ENCODE measurements at regions not wholly inside any gene's neighbourhood (a gene's known extent, or its start where the extent isn't known, plus 50 kb on each side); places are given as distances from the start of the nearest gene placed in this dataset.

GRCh38 chr2:157024129-157024528 is 233.4 kb upstream of the GALNT5 start:
- Histone ChIP-seq H3K9ac (ENCODE audit: low read length) (no peak overlapping the region), H3K27ac (ENCODE audit: low read length in 2 of 2) (no peak overlapping the region), H3K79me2 (ENCODE audit: control insufficient read depth, insufficient read depth, low read length) (no peaks in the 10 kb centered on the region), H4K20me1 (ENCODE audit: control insufficient read depth, insufficient read depth, low read length, poor library complexity, severe bottlenecking) (no peaks in the 10 kb centered on the region), H3K27me3 (replicated peaks in 1 of 4; ENCODE audit: control extremely low read depth in 1 of 4, control insufficient read depth in 3 of 4, insufficient read depth in 4 of 4, low read length in 3 of 4) (no peaks in the 10 kb centered on the region), H2AFZ (ENCODE audit: insufficient read depth, low read depth, low read length, poor library complexity, severe bottlenecking) (no peak overlapping the region), H3K4me3 (ENCODE audit: control extremely low read depth in 1 of 5, extremely low read depth in 1 of 5, insufficient read depth in 1 of 5, low read depth in 2 of 5, low read length in 4 of 5) (no peak overlapping the region), H3K36me3 (replicated peaks in 1 of 2; ENCODE audit: control extremely low read depth in 1 of 2, control insufficient read depth in 1 of 2, extremely low read depth in 1 of 2, insufficient read depth in 2 of 2, low read length in 1 of 2) (no peaks in the 10 kb centered on the region), H3K4me2 (replicated peaks; ENCODE audit: low read depth, low read length, poor library complexity, severe bottlenecking) (no peak overlapping the region), H3K9me3 (ENCODE audit: control extremely low read depth in 1 of 3, control insufficient read depth in 2 of 3, insufficient read depth in 1 of 3, low read length in 2 of 3) (no peaks in the 10 kb centered on the region), H3K4me1 (ENCODE audit: control insufficient read depth in 2 of 2, insufficient read depth in 2 of 2, low read length in 2 of 2) (no peaks in the 10 kb centered on the region)
- no peaks in the 10 kb centered on the region for H3K27me3 Mint-ChIP-seq
- no peak for ATAC-seq (ENCODE audit: low read depth)
- DNase-seq, result no peak
- ChIA-PET POLR2A (no interaction called here), CTCF (no interaction called here)
- no peak overlapping the region for H3K4me3 Mint-ChIP-seq
- H3K4me1 Mint-ChIP-seq, result no peaks in the 10 kb centered on the region
- peaks cover 3% of the 10 kb centered on the region for H3K9me3 Mint-ChIP-seq (ENCODE audit: insufficient read depth)
- intact Hi-C loops (cut with micrococcal nuclease), result no loop called here
- WGBS (ENCODE audit: insufficient coverage), result 90% methylated on average over 4 of the region's 5 CpGs
- TF ChIP-seq EZH2 (IDR thresholded peaks at IDR 0.05; ENCODE audit: borderline replicate concordance, insufficient read depth, low read depth, low read length, poor library complexity, severe bottlenecking) (no peak), CTCF (IDR thresholded peaks at IDR 0.05) (no peak)
- H3K27ac Mint-ChIP-seq, result no peak overlapping the region

- H3K9me3 Mint-ChIP-seq (ENCODE audit: insufficient read depth), result no peaks in the 10 kb centered on the region
- intact Hi-C loops (cut with micrococcal nuclease), result no loop called here
- Histone ChIP-seq H3K9me3 (ENCODE audit: control extremely low read depth in 1 of 3, control insufficient read depth in 2 of 3, insufficient read depth in 1 of 3, low read length in 2 of 3) (peaks cover 0 to 2% (median 0%) of the 10 kb centered on the region in 3 donors), H2AFZ (ENCODE audit: insufficient read depth, low read depth, low read length, poor library complexity, severe bottlenecking) (no peak overlapping the region), H3K36me3 (replicated peaks in 1 of 2; ENCODE audit: control extremely low read depth in 1 of 2, control insufficient read depth in 1 of 2, extremely low read depth in 1 of 2, insufficient read depth in 2 of 2, low read length in 1 of 2) (no peaks in the 10 kb centered on the region), H3K27ac (ENCODE audit: low read length in 2 of 2) (no peak overlapping the region), H3K4me2 (replicated peaks; ENCODE audit: low read depth, low read length, poor library complexity, severe bottlenecking) (no peak overlapping the region), H3K4me1 (ENCODE audit: control insufficient read depth in 2 of 2, insufficient read depth in 2 of 2, low read length in 2 of 2) (no peaks in the 10 kb centered on the region), H3K79me2 (ENCODE audit: control insufficient read depth, insufficient read depth, low read length) (no peaks in the 10 kb centered on the region), H3K4me3 (ENCODE audit: control extremely low read depth in 1 of 5, extremely low read depth in 1 of 5, insufficient read depth in 1 of 5, low read depth in 2 of 5, low read length in 4 of 5) (no peak overlapping the region), H3K9ac (ENCODE audit: low read length) (no peak overlapping the region), H4K20me1 (ENCODE audit: control insufficient read depth, insufficient read depth, low read length, poor library complexity, severe bottlenecking) (no peaks in the 10 kb centered on the region), H3K27me3 (replicated peaks in 1 of 4; ENCODE audit: control extremely low read depth in 1 of 4, control insufficient read depth in 3 of 4, insufficient read depth in 4 of 4, low read length in 3 of 4) (no peaks in the 10 kb centered on the region)
- POLR2A ChIA-PET, result no interaction called here
- TF ChIP-seq EZH2 (IDR thresholded peaks at IDR 0.05; ENCODE audit: borderline replicate concordance, insufficient read depth, low read depth, low read length, poor library complexity, severe bottlenecking) (no peak), CTCF (IDR thresholded peaks at IDR 0.05) (no peak)
- no peaks in the 10 kb centered on the region for H3K27me3 Mint-ChIP-seq
- no peaks in the 10 kb centered on the region for H3K4me1 Mint-ChIP-seq
- no peak for ATAC-seq (ENCODE audit: low read depth)
- CTCF ChIA-PET, result no interaction called here
- no peak overlapping the region for H3K27ac Mint-ChIP-seq
- DNase-seq, result no peak
- no CpG with 5 or more reads among the region's 2 CpGs for WGBS (ENCODE audit: insufficient coverage)
- no peak overlapping the region for H3K4me3 Mint-ChIP-seq
These were observed 225.5 kb upstream of the GALNT5 start for GRCh38 chr2:157032017-157032416.

All from B cell (primary cell).